ENCODE measurements at regions not wholly inside any gene's neighbourhood (a gene's known extent, or its start where the extent isn't known, plus 50 kb on each side); places are given as distances from the start of the nearest gene placed in this dataset.

DNA sequence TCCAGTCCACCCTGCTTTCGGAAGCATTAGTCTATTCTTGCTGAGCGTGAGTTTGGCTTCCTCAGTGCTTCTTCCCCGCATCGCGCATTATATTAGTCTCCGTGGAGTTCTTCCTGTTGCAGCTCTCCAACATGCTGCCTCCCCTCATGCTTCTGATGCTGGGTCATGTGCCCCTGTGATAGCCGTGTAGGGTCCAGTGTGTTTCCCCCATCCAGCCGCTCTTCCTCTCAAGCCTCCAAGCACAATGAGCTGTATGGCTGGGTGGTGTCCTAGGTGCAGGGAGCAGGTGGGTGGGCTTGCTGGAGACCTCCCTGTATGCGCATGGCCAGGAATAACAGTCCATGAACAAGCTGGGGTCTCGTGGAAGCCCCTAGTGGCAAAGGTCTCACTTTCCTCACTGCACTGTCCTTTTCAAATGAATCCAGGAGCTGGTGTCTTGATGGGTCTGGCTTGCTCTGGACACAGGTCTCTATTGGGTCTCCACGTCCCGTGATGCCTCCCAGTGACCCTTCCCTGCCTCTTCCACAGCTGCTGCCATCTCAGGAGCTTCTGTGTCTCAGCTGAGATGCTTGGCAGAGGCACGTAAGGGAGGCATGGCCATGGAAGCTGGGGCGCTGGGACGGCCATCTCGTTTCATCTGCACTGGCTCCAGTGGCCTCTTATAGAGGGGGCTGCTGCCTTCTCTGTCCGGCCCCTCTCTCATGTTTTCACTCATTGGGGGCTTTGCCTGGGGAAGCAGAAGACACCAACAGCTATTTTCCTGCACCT is 54.8 kb upstream of the HDAC4 start:
- TF ChIP-seq POLR2A (IDR thresholded peaks at IDR 0.05) = no peak
- TF ChIP-seq CTCF (IDR thresholded peaks at IDR 0.05) = no peak

All from suprapubic skin (tissue), 3 donors.